Activated CD8-positive, alpha-beta memory T cell treated with anti-CD3 and anti-CD28 coated beads, Interleukin-2, amount 50 U/mL, for 4 hours (primary cell): ENCODE measurements at regions not wholly inside any gene's neighbourhood (a gene's known extent, or its start where the extent isn't known, plus 50 kb on each side); places are given as distances from the start of the nearest gene placed in this dataset.
"Not testable (repeated sequence)": the region's sequence is repeated elsewhere in the genome, so short reads cannot be mapped to it uniquely, and the experiment has no call there.

ENCODE experiments used
- DNase-seq: peaks from one replicate; pipeline ENCODE4 v3.0.0-alpha.2; 2020

- DNase-seq = no peak
These were observed 112.0 kb upstream of the SLC38A2 start for GRCh38 chr12:46484396-46485061.

- no peak for DNase-seq
These were observed 111.2 kb upstream of the SLC38A2 start for GRCh38 chr12:46483572-46484395.

GRCh38 chr12:46480724-46481123, 108.2 kb upstream of the SLC38A2 start:
- DNase-seq = no peak

GRCh38 chr12:46480316-46480715, 107.7 kb upstream of the SLC38A2 start:
- DNase-seq = no peak

- no peak for DNase-seq
These were observed 105.5 kb upstream of the SLC38A2 start for GRCh38 chr12:46478123-46478522.

GRCh38 chr12:46477541-46477940, 105.0 kb upstream of the SLC38A2 start:
- DNase-seq = no peak

- no peak for DNase-seq
These were observed 103.5 kb upstream of the SLC38A2 start for GRCh38 chr12:46475972-46476645.

- DNase-seq = not testable (repeated sequence)
These were observed 101.8 kb upstream of the SLC38A2 start for GRCh38 chr12:46474385-46474784.

- no peak for DNase-seq
These were observed 101.2 kb upstream of the SLC38A2 start for GRCh38 chr12:46473634-46474329.

GRCh38 chr12:46472893-46473633, 100.5 kb upstream of the SLC38A2 start:
- DNase-seq = no peak

- no peak for DNase-seq
These were observed 99.7 kb upstream of the SLC38A2 start for GRCh38 chr12:46472144-46472705.

GRCh38 chr12:46471404-46471803, 98.8 kb upstream of the SLC38A2 start:
- no peak for DNase-seq

- no peak for DNase-seq
These were observed 98.4 kb upstream of the SLC38A2 start for GRCh38 chr12:46470975-46471374.

GRCh38 chr12:46470036-46470627, 97.6 kb upstream of the SLC38A2 start:
- peak; percentile 45 for DNase-seq

GRCh38 chr12:46468813-46469212, 96.2 kb upstream of the SLC38A2 start:
- DNase-seq = no peak

GRCh38 chr12:46468160-46468559, 95.6 kb upstream of the SLC38A2 start:
- DNase-seq = no peak

- no peak for DNase-seq
These were observed 92.7 kb upstream of the SLC38A2 start for GRCh38 chr12:46465307-46465706.

- DNase-seq = no peak
These were observed 92.3 kb upstream of the SLC38A2 start for GRCh38 chr12:46464863-46465262.

- DNase-seq = no peak
These were observed 90.2 kb upstream of the SLC38A2 start for GRCh38 chr12:46462641-46463355.

- DNase-seq = no peak
These were observed 89.5 kb upstream of the SLC38A2 start for GRCh38 chr12:46461907-46462640.
